BJ (cell line): ENCODE measurements at regions not wholly inside any gene's neighbourhood (a gene's known extent, or its start where the extent isn't known, plus 50 kb on each side); places are given as distances from the start of the nearest gene placed in this dataset.
A peak's percentile ranks its signal among the peaks of the same experiment; 100 is the strongest.

Experiments used
- CTCF ChIA-PET: fragments of 350-600 bp; formaldehyde crosslinking; extraction: SDS; loops from one replicate; lab custom pipeline; 2021; ENCODE audit warnings: antibody characterized with exemption, inconsistent platforms; lab: Yijun Ruan, JAX
- POLR2A ChIA-PET: fragments of 300-600 bp; sonication (Branson Sonifier 250); formaldehyde crosslinking; extraction: SDS; loops from one replicate; lab custom pipeline; 2021; ENCODE audit warnings: antibody characterized with exemption; lab: Charles Lee
- DNase-seq: peaks from one replicate; pipeline ENCODE4 v3.0.0-alpha.2; 2011; ENCODE audit warnings: low read depth
- H3K27me3 ChIP-seq: 2 replicates; pipeline ENCODE4 v1.6.0; 2011; ENCODE audit warnings: low read length; ENCODE audit not compliant: control insufficient read depth, insufficient read depth
- H3K36me3 ChIP-seq: 2 replicates; pipeline ENCODE4 v1.5.1; 2011; ENCODE audit warnings: low read length; ENCODE audit not compliant: control insufficient read depth, insufficient read depth
- H3K4me3 ChIP-seq: 2 replicates; pipeline ENCODE4 v1.5.1; 2011; ENCODE audit warnings: low read depth, mild to moderate bottlenecking, control low read depth, low read length
- TF ChIP-seq, protein P1 (sequence below): IDR thresholded peaks from 2 replicates; pipeline ENCODE4 v1.5.1; 2011; ENCODE audit warnings: low read depth, mild to moderate bottlenecking, control low read depth, inconsistent platforms, low read length, moderate library complexity; ENCODE audit not compliant: insufficient read depth

DNA sequence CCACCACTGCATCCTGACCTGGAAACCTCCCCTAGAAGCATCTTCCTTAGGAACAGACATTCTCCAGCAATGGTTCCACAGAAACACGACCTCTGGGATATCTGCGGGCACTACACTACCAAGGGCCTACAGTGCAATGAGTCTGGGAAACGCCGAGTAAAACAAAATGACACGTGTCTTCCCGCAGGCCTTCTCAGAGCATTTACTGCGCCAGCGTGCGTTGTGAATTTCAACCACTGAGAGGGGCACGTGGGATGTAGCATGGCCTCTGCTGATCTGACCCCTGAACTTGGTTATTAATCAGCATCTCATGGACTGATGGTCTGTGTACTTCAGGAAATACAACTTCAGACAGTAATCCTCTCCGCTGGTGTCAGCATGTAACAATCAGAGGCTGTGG lies 173.0 kb downstream of the C16orf95 start:
- DNase-seq: no peak
- Histone ChIP-seq H3K4me3 (no peak overlapping the region), H3K27me3 (no peaks in the 10 kb centered on the region), H3K36me3 (no peaks in the 10 kb centered on the region)
- ChIA-PET CTCF (no interaction called here), POLR2A (no interaction called here)
- TF ChIP-seq, protein P1, sequence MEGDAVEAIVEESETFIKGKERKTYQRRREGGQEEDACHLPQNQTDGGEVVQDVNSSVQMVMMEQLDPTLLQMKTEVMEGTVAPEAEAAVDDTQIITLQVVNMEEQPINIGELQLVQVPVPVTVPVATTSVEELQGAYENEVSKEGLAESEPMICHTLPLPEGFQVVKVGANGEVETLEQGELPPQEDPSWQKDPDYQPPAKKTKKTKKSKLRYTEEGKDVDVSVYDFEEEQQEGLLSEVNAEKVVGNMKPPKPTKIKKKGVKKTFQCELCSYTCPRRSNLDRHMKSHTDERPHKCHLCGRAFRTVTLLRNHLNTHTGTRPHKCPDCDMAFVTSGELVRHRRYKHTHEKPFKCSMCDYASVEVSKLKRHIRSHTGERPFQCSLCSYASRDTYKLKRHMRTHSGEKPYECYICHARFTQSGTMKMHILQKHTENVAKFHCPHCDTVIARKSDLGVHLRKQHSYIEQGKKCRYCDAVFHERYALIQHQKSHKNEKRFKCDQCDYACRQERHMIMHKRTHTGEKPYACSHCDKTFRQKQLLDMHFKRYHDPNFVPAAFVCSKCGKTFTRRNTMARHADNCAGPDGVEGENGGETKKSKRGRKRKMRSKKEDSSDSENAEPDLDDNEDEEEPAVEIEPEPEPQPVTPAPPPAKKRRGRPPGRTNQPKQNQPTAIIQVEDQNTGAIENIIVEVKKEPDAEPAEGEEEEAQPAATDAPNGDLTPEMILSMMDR: no peak

DNA sequence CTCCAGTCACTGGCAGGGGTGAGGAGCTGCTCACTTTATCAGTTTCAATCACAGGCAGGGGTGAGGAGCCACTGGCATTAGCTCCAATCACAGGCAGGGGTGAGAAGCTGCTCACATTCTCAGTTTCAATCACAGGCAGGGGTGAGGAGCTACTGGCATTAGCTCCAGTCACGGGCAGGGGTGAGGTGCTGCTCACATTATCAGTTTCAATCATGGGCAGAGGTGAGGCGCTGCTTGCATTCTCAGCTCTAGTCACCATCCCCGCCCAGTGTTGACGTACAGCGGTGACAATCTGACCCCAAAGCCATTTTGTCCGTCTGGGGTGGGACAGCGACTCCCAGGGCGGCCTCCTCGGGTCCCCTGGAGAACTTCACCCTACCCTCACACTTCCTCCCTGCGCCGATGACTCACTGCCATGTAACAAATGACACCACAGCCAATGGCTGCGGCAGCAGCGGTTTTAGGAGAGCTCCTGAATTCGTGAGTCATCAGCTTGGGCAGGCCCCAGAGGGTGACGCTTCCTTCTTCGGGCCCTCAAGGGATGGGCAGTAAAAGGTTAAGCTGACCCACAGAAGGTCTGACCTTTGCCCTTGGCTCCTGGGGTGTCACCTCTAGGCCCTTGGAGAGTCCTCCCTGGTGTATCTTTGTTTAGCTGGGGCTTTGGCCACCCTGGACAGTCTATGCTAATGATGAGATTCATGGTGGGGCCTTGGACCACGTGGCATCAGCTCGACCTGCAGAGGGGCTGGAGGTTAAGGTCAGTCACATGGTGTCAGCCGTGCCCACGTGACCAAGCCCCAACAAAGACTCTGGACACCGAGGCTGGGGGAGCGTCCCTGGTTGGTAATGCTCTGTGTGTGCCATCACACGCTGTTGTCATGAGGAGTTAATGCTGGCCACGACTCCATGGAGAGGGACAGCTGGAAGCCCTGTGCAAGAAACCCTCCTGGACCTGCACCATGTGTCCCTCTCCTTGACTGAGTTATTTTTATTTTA lies 171.7 kb downstream of the C16orf95 start:
- POLR2A ChIA-PET: no interaction called here
- DNase-seq: peak; percentile 15
- Histone ChIP-seq H3K4me3 (no peak overlapping the region), H3K27me3 (no peaks in the 10 kb centered on the region), H3K36me3 (no peaks in the 10 kb centered on the region)
- TF ChIP-seq, protein P1: no peak
- CTCF ChIA-PET: no interaction called here

DNA sequence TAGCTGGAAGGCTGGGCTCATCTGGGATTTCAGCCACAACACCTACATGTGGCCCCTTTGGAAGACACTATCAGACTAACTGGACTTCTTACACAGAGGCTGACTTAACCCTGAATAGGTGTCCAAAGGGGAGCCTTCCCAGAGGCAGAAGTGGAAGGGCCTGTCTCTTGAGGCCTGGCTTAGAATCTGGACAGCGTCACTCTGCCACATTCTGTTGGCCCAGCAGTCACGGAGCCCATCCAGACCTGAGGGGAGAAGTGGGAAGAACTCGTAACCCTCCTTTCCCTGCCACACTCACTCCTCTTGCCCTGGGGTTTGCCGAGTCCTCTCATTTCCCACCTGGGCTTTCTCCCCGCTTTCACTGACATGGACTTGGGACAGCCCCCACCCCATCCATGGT lies 170.5 kb downstream of the C16orf95 start:
- TF ChIP-seq, protein P1: no peak
- POLR2A ChIA-PET: no interaction called here
- CTCF ChIA-PET: no interaction called here
- no peak for DNase-seq
- Histone ChIP-seq H3K4me3 (no peak overlapping the region), H3K36me3 (no peaks in the 10 kb centered on the region), H3K27me3 (no peaks in the 10 kb centered on the region)

DNA sequence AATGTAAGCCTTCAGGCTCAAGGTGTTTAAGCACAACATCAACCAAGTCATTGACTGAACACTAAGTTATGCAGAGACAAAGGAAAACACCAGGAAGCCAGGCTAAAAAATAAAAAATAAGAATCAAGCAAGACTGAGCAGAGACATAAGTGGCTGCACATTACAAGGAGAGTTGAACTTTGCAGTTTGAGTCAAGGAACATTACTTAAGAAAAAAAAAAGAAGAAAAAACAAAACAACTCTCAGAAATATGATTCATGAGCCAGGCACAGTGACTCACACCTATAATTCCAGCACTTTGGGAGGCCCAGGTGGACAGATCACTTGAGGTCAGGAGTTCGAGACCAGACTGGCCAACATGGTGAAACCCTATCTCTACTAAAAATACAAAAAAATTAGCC lies 168.1 kb downstream of the C16orf95 start:
- Histone ChIP-seq H3K27me3 (no peaks in the 10 kb centered on the region), H3K36me3 (no peaks in the 10 kb centered on the region), H3K4me3 (no peak overlapping the region)
- ChIA-PET CTCF (no interaction called here), POLR2A (no interaction called here)
- TF ChIP-seq, protein P1: no peak
- DNase-seq: peak; percentile 19

DNA sequence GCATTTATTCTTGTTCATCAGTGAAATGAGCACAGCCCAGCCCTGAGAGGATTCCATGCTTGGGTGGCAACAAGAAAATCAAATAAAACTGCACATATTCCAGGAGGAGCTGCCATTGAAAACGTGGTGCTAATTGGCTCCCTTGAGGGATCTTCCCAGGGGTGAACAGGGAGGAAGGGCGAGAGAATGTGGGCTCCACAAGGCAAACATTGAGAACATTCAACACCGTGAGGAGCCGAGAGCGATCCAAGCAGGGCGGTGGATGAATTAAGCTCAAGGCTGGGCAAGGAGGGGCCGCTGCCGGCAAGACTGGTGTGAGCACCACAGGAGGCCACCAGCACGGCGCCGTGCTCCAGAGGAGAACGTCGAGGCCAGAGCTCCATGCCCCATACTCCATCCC lies 166.9 kb downstream of the C16orf95 start:
- DNase-seq: no peak
- CTCF ChIA-PET: no interaction called here
- Histone ChIP-seq H3K27me3 (no peaks in the 10 kb centered on the region), H3K4me3 (no peak overlapping the region), H3K36me3 (no peaks in the 10 kb centered on the region)
- POLR2A ChIA-PET: no interaction called here
- TF ChIP-seq, protein P1: no peak
